ENCODE measurements at regions not wholly inside any gene's neighbourhood (a gene's known extent, or its start where the extent isn't known, plus 50 kb on each side); places are given as distances from the start of the nearest gene placed in this dataset.

- DNase-seq (no peak), ATAC-seq (no peak)
- intact Hi-C loops (cut with DNase I) = no loop called here
- TF ChIP-seq, protein P1, sequence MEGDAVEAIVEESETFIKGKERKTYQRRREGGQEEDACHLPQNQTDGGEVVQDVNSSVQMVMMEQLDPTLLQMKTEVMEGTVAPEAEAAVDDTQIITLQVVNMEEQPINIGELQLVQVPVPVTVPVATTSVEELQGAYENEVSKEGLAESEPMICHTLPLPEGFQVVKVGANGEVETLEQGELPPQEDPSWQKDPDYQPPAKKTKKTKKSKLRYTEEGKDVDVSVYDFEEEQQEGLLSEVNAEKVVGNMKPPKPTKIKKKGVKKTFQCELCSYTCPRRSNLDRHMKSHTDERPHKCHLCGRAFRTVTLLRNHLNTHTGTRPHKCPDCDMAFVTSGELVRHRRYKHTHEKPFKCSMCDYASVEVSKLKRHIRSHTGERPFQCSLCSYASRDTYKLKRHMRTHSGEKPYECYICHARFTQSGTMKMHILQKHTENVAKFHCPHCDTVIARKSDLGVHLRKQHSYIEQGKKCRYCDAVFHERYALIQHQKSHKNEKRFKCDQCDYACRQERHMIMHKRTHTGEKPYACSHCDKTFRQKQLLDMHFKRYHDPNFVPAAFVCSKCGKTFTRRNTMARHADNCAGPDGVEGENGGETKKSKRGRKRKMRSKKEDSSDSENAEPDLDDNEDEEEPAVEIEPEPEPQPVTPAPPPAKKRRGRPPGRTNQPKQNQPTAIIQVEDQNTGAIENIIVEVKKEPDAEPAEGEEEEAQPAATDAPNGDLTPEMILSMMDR (IDR thresholded peaks at IDR 0.05) = no peak
- Histone ChIP-seq H3K27ac (no peak overlapping the region), H3K27me3 (ENCODE audit: insufficient read depth in 3 of 3, low read length in 2 of 3) (peaks cover 0 to 3% (median 0%) of the 10 kb centered on the region in 3 donors), H3K4me1 (no peaks in the 10 kb centered on the region), H3K4me3 (no peak overlapping the region), H3K9me3 (no peaks in the 10 kb centered on the region), H3K36me3 (ENCODE audit: insufficient read depth in 1 of 2, low read depth in 1 of 2) (no peaks in the 10 kb centered on the region)
- 64 to 85% (median 81%) methylated on average over 5 of the region's 5 CpGs for WGBS, 3 donors
Measured at GRCh38 chr19:28417361-28417760, 795.6 kb downstream of the UQCRFS1 start.

- Histone ChIP-seq H3K4me3 (no peak overlapping the region), H3K27me3 (ENCODE audit: insufficient read depth in 3 of 3, low read length in 2 of 3) (peaks cover 0 to under 1% (median 0%) of the 10 kb centered on the region in 3 donors), H3K36me3 (ENCODE audit: insufficient read depth in 1 of 2, low read depth in 1 of 2) (no peaks in the 10 kb centered on the region), H3K9me3 (no peaks in the 10 kb centered on the region), H3K27ac (no peak overlapping the region), H3K4me1 (no peaks in the 10 kb centered on the region)
- TF ChIP-seq, protein P1 (IDR thresholded peaks at IDR 0.05) = no peak
- WGBS, 3 donors = 89 to 100% (median 99%) methylated on average over 1 of the region's 1 CpG
- intact Hi-C loops (cut with DNase I) = no loop called here
- ATAC-seq = no peak
- DNase-seq = no peak
Measured at GRCh38 chr19:28416245-28416644, 796.7 kb downstream of the UQCRFS1 start.

- Histone ChIP-seq H3K9me3 (no peaks in the 10 kb centered on the region), H3K36me3 (ENCODE audit: insufficient read depth in 1 of 2, low read depth in 1 of 2) (no peaks in the 10 kb centered on the region), H3K27ac (no peak overlapping the region), H3K4me3 (no peak overlapping the region), H3K4me1 (no peaks in the 10 kb centered on the region), H3K27me3 (ENCODE audit: insufficient read depth in 3 of 3, low read length in 2 of 3) (no peaks in the 10 kb centered on the region)
- no peak for DNase-seq
- no peak for ATAC-seq
- WGBS, 3 donors = 26 to 72% (median 71%) methylated on average over 3 of the region's 3 CpGs
- intact Hi-C loops (cut with DNase I) = no loop called here
- TF ChIP-seq, protein P1 (IDR thresholded peaks at IDR 0.05) = no peak
Measured at GRCh38 chr19:28414748-28415147, 798.2 kb downstream of the UQCRFS1 start.

DNA sequence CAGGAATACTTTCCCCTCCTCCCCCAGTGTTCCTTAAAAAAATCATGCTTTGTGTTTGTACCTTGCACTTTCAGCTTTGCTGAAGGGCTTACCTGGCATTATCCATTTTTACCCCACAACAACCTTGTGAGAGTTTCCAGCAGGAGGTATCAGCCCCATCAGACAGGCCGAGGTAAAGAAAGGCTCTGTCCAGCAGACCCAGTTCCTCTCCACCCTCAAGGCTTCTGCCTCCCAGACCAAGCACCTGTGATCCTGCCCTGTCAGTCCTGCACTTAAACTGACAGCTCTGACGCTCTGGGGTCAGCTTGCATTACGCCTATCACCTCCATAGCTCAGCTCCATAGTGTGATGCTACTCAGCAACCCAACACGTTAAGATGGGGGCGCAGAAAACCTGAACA lies 803.1 kb downstream of the UQCRFS1 start:
- intact Hi-C loops (cut with DNase I) = no loop called here
- WGBS, 3 donors = 72 to 79% (median 77%) methylated on average over 5 of the region's 5 CpGs
- no peak overlapping the region for H3K27ac ChIP-seq
- H3K4me3 ChIP-seq = no peak overlapping the region
- H3K36me3 ChIP-seq (ENCODE audit: insufficient read depth in 1 of 2, low read depth in 1 of 2) = no peaks in the 10 kb centered on the region
- no peaks in the 10 kb centered on the region for H3K4me1 ChIP-seq
- TF ChIP-seq, protein P1 (IDR thresholded peaks at IDR 0.05) = no peak
- H3K9me3 ChIP-seq = no peaks in the 10 kb centered on the region
- H3K27me3 ChIP-seq (ENCODE audit: insufficient read depth in 3 of 3, low read length in 2 of 3) = peaks cover 0 to 5% (median 0%) of the 10 kb centered on the region in 3 donors
- no peak for DNase-seq
- ATAC-seq = no peak

GRCh38 chr19:28406966-28407365 lies 806.0 kb downstream of the UQCRFS1 start:
- DNase-seq (no peak), ATAC-seq (no peak)
- WGBS, 3 donors = 83 to 91% (median 89%) methylated on average over 2 of the region's 2 CpGs
- Histone ChIP-seq H3K27ac (no peak overlapping the region), H3K9me3 (no peaks in the 10 kb centered on the region), H3K36me3 (ENCODE audit: insufficient read depth in 1 of 2, low read depth in 1 of 2) (no peaks in the 10 kb centered on the region), H3K4me1 (no peaks in the 10 kb centered on the region), H3K27me3 (ENCODE audit: insufficient read depth in 3 of 3, low read length in 2 of 3) (peaks cover 0 to 9% (median 3%) of the 10 kb centered on the region in 3 donors), H3K4me3 (no peak overlapping the region)
- intact Hi-C loops (cut with DNase I) = no loop called here
- TF ChIP-seq, protein P1 (IDR thresholded peaks at IDR 0.05) = no peak

All from psoas muscle (tissue), 7 donors.